DOHH2 (cell line): ENCODE measurements at regions not wholly inside any gene's neighbourhood (a gene's known extent, or its start where the extent isn't known, plus 50 kb on each side); places are given as distances from the start of the nearest gene placed in this dataset.
"Not testable (repeated sequence)": the region's sequence is repeated elsewhere in the genome, so short reads cannot be mapped to it uniquely, and the experiment has no call there.

Experiments
- H3F3A ChIP-seq: fragments of 200-600 bp; sonication (generic), shearing (Covaris generic); 2 replicates; pipeline ENCODE4 v1.6.0; 2016; ENCODE audit warnings: antibody characterized with exemption, mild to moderate bottlenecking; ENCODE audit not compliant: control insufficient read depth, insufficient read depth
- H3K27ac ChIP-seq: fragments of 200-600 bp; sonication (generic); 2 replicates; pipeline ENCODE4 v1.5.1; 2014; ENCODE audit warnings: low read depth, mild to moderate bottlenecking, low read length, moderate library complexity
- H3K27me3 ChIP-seq: fragments of 200-600 bp; sonication (generic); 2 replicates; pipeline ENCODE4 v1.6.1; 2014; ENCODE audit warnings: mild to moderate bottlenecking, low read length, mixed read lengths; ENCODE audit not compliant: control insufficient read depth
- H3K36me3 ChIP-seq: fragments of 200-600 bp; sonication (generic); 2 replicates; pipeline ENCODE4 v1.6.1; 2014; ENCODE audit warnings: mild to moderate bottlenecking, low read length, moderate library complexity, mixed read lengths; ENCODE audit not compliant: control insufficient read depth
- H3K4me1 ChIP-seq: fragments of 200-600 bp; sonication (generic); 2 replicates; pipeline ENCODE4 v1.6.1; 2014; ENCODE audit warnings: mild to moderate bottlenecking, low read length, mixed read lengths; ENCODE audit not compliant: control insufficient read depth
- H3K4me2 ChIP-seq: fragments of 200-600 bp; sonication (generic); 2 replicates; pipeline ENCODE4 v1.6.0; 2014; ENCODE audit warnings: mild to moderate bottlenecking, low read length, moderate library complexity
- H3K4me3 ChIP-seq: fragments of 200-600 bp; sonication (generic); 2 replicates; pipeline ENCODE4 v1.5.1; 2014; ENCODE audit warnings: mild to moderate bottlenecking, low read length, mixed read lengths
- H3K79me2 ChIP-seq: fragments of 200-600 bp; sonication (generic); 2 replicates; pipeline ENCODE4 v1.6.1; 2014; ENCODE audit warnings: mild to moderate bottlenecking, low read length, mixed read lengths; ENCODE audit not compliant: control insufficient read depth
- H3K9me2 ChIP-seq: fragments of 200-600 bp; sonication (generic); replicated peaks from 2 replicates; pipeline ENCODE4 v1.6.1; 2014; ENCODE audit warnings: mild to moderate bottlenecking, low read length, mixed read lengths; ENCODE audit not compliant: control insufficient read depth
- H3K9me3 ChIP-seq: fragments of 200-600 bp; sonication (generic); 2 replicates; pipeline ENCODE4 v1.6.1; 2014; ENCODE audit warnings: antibody characterized with exemption, low read length, mixed read lengths; ENCODE audit not compliant: control insufficient read depth, insufficient read depth
- H4K20me1 ChIP-seq: fragments of 200-600 bp; sonication (generic); 2 replicates; pipeline ENCODE4 v1.6.0; 2014; ENCODE audit warnings: low read depth, mild to moderate bottlenecking, antibody characterized with exemption, low read length, moderate library complexity; ENCODE audit not compliant: control insufficient read depth, insufficient read depth
- TF ChIP-seq, protein P1 (sequence below): fragments of 200-600 bp; sonication (generic); IDR thresholded peaks from one replicate; pipeline ENCODE4 v1.5.1; 2014; ENCODE audit warnings: antibody characterized with exemption, mild to moderate bottlenecking, low read depth, low read length; ENCODE audit not compliant: poor library complexity, severe bottlenecking

DNA sequence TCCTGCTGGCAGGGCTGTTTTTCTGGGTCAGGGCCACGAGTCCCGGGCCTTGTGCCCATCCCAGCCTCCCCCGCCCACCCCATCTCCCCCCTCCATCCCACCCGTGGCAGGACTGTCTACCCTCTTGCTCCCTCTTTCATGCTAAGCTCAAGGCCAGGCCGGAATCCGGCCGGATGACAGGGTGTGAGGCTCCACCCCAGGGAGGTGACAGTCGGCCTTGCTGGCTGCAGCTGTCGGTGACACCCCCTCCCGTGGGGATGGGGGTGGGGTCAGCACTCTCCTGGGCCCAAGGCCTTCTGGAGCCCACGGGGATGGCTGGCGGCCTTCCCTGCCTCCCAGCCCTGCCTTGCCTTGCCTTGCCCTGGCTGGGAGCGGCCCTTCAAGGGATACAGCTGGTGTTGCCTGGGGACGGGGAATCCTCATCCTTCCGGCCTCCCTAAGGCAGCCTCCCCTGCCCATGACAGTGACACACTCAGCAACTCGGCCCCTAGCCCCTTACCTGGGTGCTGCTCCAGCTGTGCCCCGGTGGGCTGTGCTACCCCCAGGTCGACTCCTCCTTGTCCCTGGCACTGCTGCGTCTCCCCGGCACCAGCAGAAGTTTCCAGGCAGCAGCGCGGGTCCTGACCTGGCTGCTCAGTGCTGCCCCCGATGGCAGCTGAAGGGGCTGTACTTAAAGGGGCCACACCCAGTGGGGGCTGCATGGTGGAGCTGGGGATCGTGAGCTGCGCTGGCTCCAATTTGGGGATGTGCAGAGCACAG is 303.9 kb downstream of the CCDC74A start:
- not testable (repeated sequence) for H3K4me3 ChIP-seq, H3K9me2 ChIP-seq, H3K36me3 ChIP-seq, H3K4me1 ChIP-seq, H3K9me3 ChIP-seq, H3K27ac ChIP-seq, H4K20me1 ChIP-seq, H3F3A ChIP-seq, H3K79me2 ChIP-seq, H3K27me3 ChIP-seq
- TF ChIP-seq, protein P1, sequence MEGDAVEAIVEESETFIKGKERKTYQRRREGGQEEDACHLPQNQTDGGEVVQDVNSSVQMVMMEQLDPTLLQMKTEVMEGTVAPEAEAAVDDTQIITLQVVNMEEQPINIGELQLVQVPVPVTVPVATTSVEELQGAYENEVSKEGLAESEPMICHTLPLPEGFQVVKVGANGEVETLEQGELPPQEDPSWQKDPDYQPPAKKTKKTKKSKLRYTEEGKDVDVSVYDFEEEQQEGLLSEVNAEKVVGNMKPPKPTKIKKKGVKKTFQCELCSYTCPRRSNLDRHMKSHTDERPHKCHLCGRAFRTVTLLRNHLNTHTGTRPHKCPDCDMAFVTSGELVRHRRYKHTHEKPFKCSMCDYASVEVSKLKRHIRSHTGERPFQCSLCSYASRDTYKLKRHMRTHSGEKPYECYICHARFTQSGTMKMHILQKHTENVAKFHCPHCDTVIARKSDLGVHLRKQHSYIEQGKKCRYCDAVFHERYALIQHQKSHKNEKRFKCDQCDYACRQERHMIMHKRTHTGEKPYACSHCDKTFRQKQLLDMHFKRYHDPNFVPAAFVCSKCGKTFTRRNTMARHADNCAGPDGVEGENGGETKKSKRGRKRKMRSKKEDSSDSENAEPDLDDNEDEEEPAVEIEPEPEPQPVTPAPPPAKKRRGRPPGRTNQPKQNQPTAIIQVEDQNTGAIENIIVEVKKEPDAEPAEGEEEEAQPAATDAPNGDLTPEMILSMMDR, result peak; percentile 60
- H3K4me2 ChIP-seq, result peak overlapping the region; percentile 26; the same call in 1 of the 2 replicates

DNA sequence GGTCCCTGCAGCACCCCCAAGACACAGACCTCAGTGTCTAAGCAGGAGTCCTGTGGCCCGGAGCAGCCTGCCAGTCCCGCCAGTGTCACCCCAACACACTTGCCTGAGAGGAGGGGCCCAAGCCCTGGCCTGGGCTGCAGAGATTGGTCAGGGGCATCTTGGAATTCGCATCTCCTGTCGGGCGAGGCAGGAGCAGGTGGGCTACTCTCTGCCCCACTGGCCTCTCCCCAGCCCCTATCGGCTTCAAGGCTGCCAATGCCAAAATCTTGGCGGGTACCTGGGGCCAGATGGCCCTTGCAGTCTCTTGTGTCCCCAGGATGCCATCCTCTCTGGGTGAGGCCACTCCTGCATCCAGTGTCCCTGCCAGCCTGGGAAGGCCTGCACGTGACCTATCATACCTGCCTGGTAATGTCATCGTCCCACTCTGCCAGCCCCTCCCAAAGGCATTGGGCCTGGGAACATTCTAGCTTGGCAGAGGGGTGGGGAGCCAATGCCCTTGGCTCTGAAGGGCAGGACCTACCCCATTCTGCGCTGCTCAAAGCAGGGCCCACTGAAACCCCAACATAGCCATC is 304.6 kb downstream of the CCDC74A start:
- H3K9me3 ChIP-seq, H3K4me1 ChIP-seq, H3K9me2 ChIP-seq, H3K4me3 ChIP-seq, H3K27ac ChIP-seq, H3K27me3 ChIP-seq, H3K36me3 ChIP-seq, H3K79me2 ChIP-seq, H4K20me1 ChIP-seq, H3K4me2 ChIP-seq, H3F3A ChIP-seq: not testable (repeated sequence)
- TF ChIP-seq, protein P1, result peak; percentile 2

DNA sequence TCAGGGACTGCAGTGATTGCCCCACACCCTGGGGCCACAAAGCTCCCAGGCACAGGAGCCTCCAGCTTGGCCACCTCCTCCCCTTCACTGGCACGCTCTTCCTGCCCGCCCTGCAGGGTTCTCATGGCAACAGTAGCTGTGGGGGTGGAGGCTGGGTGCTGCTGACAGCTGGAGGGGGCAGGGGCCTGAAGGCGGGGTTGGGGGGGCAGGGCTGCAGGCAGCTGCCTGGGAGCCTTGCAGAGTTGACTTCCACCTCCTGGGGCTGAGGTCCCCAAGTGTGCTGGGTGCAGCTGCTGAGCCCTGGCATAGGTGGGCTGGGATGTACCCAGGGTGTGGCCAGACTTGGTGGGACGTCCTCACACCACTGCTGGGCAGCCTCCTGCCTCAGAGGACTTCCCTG is 305.2 kb downstream of the CCDC74A start:
- not testable (repeated sequence) for H3K4me3 ChIP-seq, H4K20me1 ChIP-seq, H3K9me3 ChIP-seq, H3K9me2 ChIP-seq, H3K79me2 ChIP-seq, H3K36me3 ChIP-seq, H3K4me1 ChIP-seq, H3K27ac ChIP-seq, H3K27me3 ChIP-seq, H3F3A ChIP-seq, H3K4me2 ChIP-seq

DNA sequence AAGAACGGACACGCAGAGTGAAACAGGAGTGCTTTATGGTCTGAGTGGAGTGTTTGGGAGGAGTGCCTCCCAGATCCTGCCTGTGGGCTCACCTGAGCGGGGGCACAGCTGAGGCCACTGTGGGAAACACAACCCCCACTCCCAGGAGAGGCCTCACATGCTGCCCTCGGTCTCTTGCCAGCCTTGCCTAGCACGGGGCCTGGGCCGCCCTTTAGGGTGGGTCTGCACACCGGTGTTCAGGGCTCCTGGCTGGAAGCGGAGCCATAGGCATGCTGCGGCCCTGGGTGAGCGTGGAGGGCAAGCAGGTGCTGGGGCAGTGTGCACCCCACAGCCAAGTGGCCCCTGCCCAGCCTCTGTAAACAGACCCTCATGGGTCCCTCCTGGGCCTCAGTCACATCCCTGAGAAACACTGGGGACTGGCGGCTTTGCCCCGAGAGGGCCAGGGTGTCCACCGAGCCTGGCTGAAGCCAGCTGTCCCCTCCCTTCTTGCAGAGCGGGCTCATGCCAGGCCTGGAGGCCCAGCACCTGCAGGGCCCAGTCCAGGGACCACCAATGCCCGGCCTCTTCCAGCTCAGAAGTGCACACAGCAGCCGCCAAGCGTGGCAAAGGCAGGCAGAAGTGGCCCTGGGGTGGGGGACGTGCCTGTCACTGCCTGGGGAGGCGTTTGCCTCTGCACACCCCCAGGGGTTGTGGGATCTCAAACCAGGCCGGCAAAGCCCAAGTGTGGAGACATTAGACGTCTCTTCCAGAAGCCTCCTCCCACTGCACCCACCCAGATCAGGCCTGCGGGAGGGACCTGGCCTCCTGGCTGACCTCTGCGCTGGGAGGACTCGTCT is 305.9 kb downstream of the CCDC74A start:
- not testable (repeated sequence) for H3K9me3 ChIP-seq, H3K79me2 ChIP-seq, H3K4me1 ChIP-seq, H3K36me3 ChIP-seq, H3K27me3 ChIP-seq, H3K4me3 ChIP-seq, H3K9me2 ChIP-seq, H3K27ac ChIP-seq, H4K20me1 ChIP-seq, H3F3A ChIP-seq, H3K4me2 ChIP-seq

DNA sequence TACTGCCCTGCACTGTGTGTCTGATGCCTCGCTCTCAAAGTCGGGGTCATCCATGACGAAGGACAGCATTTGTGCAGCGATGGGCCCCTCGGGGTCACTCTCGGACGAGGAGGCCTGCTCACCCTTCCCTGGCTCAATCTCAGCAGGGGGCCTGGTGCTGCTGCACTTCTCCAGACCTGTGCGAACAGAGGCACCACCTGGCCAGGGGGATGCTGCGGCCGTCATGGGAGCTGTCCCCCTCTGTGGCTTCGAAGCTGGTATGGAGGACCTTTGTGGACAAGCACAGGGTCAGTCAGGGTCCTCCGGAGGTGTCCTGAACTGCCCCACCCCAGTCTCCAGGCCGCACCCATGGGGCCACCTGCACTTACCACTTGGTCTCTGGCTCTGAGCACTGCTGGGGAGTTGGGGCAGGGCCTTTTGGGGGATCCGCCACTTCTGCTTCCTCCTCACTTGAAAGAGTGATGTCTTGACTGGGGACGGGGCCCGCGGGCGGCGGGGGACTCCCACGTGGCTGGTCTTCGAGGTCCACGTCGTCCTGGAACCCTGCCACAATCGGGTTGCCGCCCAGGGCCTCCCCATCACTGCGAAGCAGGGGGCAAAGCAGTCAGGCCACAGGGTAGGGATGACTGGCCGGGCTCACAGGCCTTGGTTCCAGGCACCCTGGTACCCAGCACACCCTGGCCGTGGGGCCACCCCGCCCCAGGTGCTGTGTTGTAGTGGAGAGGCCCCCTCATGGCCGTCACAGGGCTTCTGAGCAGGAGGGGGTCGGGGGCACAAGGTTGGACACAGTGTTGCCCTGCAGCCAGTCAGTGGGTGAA is 306.7 kb downstream of the CCDC74A start:
- not testable (repeated sequence) for H3K4me1 ChIP-seq, H3K27ac ChIP-seq, H3K4me3 ChIP-seq, H3K9me2 ChIP-seq, H3K79me2 ChIP-seq, H3F3A ChIP-seq, H3K4me2 ChIP-seq, H3K9me3 ChIP-seq, H4K20me1 ChIP-seq, H3K27me3 ChIP-seq, H3K36me3 ChIP-seq

DNA sequence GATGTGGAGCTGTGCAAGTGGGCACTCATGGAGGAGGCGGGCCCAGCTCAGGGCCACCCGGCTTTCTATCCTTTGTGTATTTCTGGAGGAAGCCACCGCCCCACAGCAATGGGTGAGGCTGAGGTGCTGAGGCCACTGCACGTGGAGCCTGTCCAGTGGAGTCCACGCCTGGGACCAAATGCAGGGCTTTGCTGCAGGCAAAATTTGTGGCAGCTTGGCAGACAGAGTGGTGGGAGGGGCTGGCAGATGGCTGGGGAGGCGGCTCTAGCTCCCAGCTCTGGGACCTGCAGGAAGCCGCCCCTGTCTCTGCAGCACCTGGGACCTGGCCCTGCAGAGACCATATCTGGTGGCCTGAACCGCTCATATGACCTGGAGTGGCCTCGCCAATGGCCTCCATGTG is 307.3 kb downstream of the CCDC74A start:
- not testable (repeated sequence) for H3K9me3 ChIP-seq, H3K27ac ChIP-seq, H3K4me2 ChIP-seq, H3K4me3 ChIP-seq, H3F3A ChIP-seq, H3K27me3 ChIP-seq, H3K79me2 ChIP-seq, H3K9me2 ChIP-seq, H4K20me1 ChIP-seq, H3K4me1 ChIP-seq, H3K36me3 ChIP-seq
